Fibroblast of lung (primary cell): ENCODE measurements at regions not wholly inside any gene's neighbourhood (a gene's known extent, or its start where the extent isn't known, plus 50 kb on each side); places are given as distances from the start of the nearest gene placed in this dataset.

Source experiments
- DNase-seq, 2 donors: peaks; one replicate each; pipeline versions ENCODE4 v3.0.0 to v3.0.0-alpha.2; 2010; ENCODE audit warnings: low read depth in 2 of 2
- H2AFZ ChIP-seq: 2 replicates; pipeline ENCODE4 v1.5.1; 2012; ENCODE audit warnings: low read length, control low read depth, inconsistent platforms
- H3K27ac ChIP-seq: 2 replicates; pipeline ENCODE4 v1.5.1; 2011; ENCODE audit warnings: low read length, control low read depth; ENCODE audit not compliant: insufficient read depth
- H3K27me3 ChIP-seq: 2 replicates; pipeline ENCODE4 v1.5.1; 2011; ENCODE audit warnings: mild to moderate bottlenecking, low read length; ENCODE audit not compliant: control insufficient read depth, insufficient read depth
- H3K36me3 ChIP-seq: 2 replicates; pipeline ENCODE4 v1.5.1; 2011; ENCODE audit warnings: low read length; ENCODE audit not compliant: control insufficient read depth, insufficient read depth
- H3K4me1 ChIP-seq: 2 replicates; pipeline ENCODE4 v1.5.1; 2011; ENCODE audit warnings: low read length; ENCODE audit not compliant: control insufficient read depth, insufficient read depth; ENCODE audit errors: extremely low read depth
- H3K4me2 ChIP-seq: 2 replicates; pipeline ENCODE4 v1.5.1; 2011; ENCODE audit warnings: low read length, control low read depth; ENCODE audit not compliant: insufficient read depth; ENCODE audit errors: extremely low read depth
- H3K4me3 ChIP-seq, 4 experiments: fragments of 200-600 bp in 1 of 4; sonication (generic) in 1 of 4; replicated peaks in 1 of 4; 2 replicates each; pipeline ENCODE4 v1.5.1; 2011 to 2016; ENCODE audit warnings: low read length in 4 of 4, low read depth in 3 of 4, mild to moderate bottlenecking in 3 of 4, control low read depth in 2 of 4, inconsistent platforms in 1 of 4, mixed read lengths in 1 of 4; ENCODE audit not compliant: insufficient read depth in 1 of 4; ENCODE audit errors: control extremely low read depth in 1 of 4
- H3K79me2 ChIP-seq: 2 replicates; pipeline ENCODE4 v1.5.1; 2012; ENCODE audit warnings: mild to moderate bottlenecking, low read length, inconsistent platforms; ENCODE audit not compliant: control insufficient read depth, insufficient read depth
- H3K9ac ChIP-seq: 2 replicates; pipeline ENCODE4 v1.5.1; 2011; ENCODE audit warnings: mild to moderate bottlenecking, low read length, control low read depth; ENCODE audit not compliant: insufficient read depth
- H3K9me3 ChIP-seq: 2 replicates; pipeline ENCODE4 v1.5.1; 2012; ENCODE audit warnings: low read depth, low read length; ENCODE audit not compliant: control insufficient read depth, insufficient read depth
- H4K20me1 ChIP-seq: 2 replicates; pipeline ENCODE4 v1.5.1; 2011; ENCODE audit warnings: low read length; ENCODE audit not compliant: control insufficient read depth, insufficient read depth; ENCODE audit errors: extremely low read depth
- EZH2 ChIP-seq: IDR thresholded peaks from 2 replicates; pipeline ENCODE4 v1.5.1; 2012; ENCODE audit warnings: low read length, control low read depth, mild to moderate bottlenecking; ENCODE audit errors: missing control alignments
- TF ChIP-seq, protein P1 (sequence below), 2 donors: IDR thresholded peaks in 1 of 2; conservative IDR thresholded peaks in 1 of 2; 1 replicate in 1 of 2; 2 replicates in 1 of 2; pipeline ENCODE4 v1.5.1; 2011 to 2012; ENCODE audit warnings: low read length in 2 of 2, control low read depth in 1 of 2, inconsistent platforms in 1 of 2, low read depth in 1 of 2, mild to moderate bottlenecking in 1 of 2

DNA sequence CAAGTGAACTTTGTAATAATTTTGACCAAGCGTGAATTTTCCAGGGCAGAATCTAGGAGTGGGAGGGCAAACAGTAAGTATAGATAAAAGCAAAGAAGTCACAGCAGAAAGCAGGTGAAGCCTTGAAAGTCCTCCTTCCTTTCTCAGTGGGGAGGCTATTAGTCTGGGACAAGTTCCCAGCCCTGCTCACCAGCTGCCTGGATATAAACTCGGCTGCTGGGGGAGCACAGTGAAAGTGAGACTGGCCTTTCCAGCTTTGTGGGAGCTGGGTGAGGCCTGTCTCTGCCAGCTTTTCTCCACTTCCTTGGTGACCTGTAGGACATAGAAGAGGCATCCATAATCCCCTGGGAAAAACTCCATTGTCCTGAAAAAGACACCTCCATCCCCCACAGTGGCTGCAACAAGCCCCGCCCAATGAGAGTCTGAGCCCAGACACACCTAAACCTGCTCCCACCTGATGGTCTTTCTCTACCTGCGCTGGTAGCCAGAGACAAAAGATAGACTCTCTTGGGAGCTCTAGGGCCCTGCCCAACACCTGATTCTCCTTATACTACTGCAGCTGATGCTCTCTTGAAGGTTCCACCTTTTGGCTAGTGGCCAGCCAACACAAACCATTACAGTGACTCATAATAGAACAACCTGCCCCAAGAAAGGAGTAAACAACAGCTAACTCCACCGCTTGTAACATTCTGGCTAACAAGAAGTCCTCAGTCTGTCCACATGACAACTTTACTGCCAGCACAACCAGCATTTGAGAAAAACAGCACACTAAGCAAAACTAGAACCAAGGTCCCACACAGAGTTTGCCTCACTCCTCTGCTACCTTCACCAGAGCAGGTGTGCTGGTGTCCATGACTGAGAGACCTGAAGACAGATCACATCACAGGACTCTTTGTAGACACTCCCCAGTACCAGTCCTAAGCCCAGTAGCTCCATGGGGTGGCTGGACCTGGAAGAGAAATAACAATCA, 252.2 kb upstream of the SLITRK6 start:
- H3K9ac ChIP-seq, result no peak overlapping the region
- TF ChIP-seq EZH2, result no peak
- TF ChIP-seq, protein P1, sequence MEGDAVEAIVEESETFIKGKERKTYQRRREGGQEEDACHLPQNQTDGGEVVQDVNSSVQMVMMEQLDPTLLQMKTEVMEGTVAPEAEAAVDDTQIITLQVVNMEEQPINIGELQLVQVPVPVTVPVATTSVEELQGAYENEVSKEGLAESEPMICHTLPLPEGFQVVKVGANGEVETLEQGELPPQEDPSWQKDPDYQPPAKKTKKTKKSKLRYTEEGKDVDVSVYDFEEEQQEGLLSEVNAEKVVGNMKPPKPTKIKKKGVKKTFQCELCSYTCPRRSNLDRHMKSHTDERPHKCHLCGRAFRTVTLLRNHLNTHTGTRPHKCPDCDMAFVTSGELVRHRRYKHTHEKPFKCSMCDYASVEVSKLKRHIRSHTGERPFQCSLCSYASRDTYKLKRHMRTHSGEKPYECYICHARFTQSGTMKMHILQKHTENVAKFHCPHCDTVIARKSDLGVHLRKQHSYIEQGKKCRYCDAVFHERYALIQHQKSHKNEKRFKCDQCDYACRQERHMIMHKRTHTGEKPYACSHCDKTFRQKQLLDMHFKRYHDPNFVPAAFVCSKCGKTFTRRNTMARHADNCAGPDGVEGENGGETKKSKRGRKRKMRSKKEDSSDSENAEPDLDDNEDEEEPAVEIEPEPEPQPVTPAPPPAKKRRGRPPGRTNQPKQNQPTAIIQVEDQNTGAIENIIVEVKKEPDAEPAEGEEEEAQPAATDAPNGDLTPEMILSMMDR (conservative IDR thresholded peaks at IDR 0.05 in 1 of 2, IDR thresholded peaks at IDR 0.05 in 1 of 2; ENCODE audit: low read depth in 1 of 2, low read length in 2 of 2), result no peak
- H4K20me1 ChIP-seq, result no peaks in the 10 kb centered on the region
- no peaks in the 10 kb centered on the region for H3K9me3 ChIP-seq
- H3K79me2 ChIP-seq, result no peaks in the 10 kb centered on the region
- no peak overlapping the region for H3K27ac ChIP-seq
- DNase-seq, result peak in 1 of 2 donors; percentile 0
- no peak overlapping the region for H3K4me2 ChIP-seq
- H3K27me3 ChIP-seq, result no peaks in the 10 kb centered on the region
- H3K4me3 ChIP-seq, result no peak overlapping the region
- no peak overlapping the region for H2AFZ ChIP-seq
- no peaks in the 10 kb centered on the region for H3K4me1 ChIP-seq
- no peaks in the 10 kb centered on the region for H3K36me3 ChIP-seq

DNA sequence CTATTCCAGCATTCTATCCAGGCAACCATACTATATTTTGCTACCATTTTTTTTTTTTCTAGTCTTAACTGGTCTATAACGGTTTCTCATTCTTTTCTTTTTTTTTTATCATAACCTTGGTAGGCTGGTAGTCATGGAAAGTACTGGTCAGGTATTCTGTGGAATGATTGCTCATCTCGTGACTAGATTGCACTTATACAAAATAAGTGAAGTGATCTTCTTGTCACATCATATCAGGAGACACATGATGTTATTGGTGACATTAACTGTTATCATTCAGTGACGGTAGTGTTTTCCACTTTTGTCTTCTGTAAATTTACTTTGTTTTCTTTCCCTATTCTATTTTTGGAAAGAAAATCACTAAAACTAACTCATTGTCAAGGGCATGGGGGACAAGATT, 239.3 kb upstream of the SLITRK6 start:
- no peaks in the 10 kb centered on the region for H3K36me3 ChIP-seq
- H4K20me1 ChIP-seq, result no peaks in the 10 kb centered on the region
- H3K27me3 ChIP-seq, result no peaks in the 10 kb centered on the region
- TF ChIP-seq EZH2, result no peak
- TF ChIP-seq, protein P1 (conservative IDR thresholded peaks at IDR 0.05 in 1 of 2, IDR thresholded peaks at IDR 0.05 in 1 of 2; ENCODE audit: low read depth in 1 of 2, low read length in 2 of 2), result no peak
- no peaks in the 10 kb centered on the region for H3K79me2 ChIP-seq
- H2AFZ ChIP-seq, result no peak overlapping the region
- H3K4me1 ChIP-seq, result no peaks in the 10 kb centered on the region
- H3K27ac ChIP-seq, result no peak overlapping the region
- no peak overlapping the region for H3K9ac ChIP-seq
- no peak for DNase-seq
- H3K4me3 ChIP-seq, result no peak overlapping the region
- H3K4me2 ChIP-seq, result no peak overlapping the region
- H3K9me3 ChIP-seq, result no peaks in the 10 kb centered on the region

DNA sequence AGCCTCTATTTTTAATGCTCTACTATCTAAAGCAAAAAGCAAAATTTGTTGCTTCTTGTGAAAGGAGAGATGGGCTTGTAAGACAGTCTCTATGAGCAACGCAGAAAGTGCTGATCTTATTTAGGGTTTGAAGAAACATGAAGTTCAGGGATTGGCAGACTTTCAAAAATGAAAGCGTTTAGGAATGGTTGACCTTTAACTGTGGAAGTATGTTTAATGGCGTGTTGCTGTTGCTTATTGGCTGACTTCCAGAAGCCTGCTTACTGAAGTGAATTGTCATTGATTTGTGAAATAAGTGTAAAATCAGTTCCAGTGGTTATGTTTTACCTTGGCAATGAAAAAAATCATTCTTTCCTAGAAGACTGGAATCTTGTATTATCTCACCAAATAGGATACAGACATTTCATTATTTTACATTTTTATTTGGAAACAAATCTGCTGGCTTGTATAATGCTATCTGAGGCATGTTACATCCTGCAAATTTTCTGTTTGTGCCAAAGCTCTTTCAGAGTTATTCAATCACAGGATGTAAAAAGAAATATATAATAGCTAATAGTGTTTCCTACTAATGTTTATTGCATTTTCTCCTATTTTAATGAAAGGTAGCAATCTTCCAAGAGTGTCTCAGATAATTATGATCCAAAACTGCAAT, 221.3 kb upstream of the SLITRK6 start:
- no peaks in the 10 kb centered on the region for H3K4me1 ChIP-seq
- H3K36me3 ChIP-seq, result no peaks in the 10 kb centered on the region
- H3K4me2 ChIP-seq, result no peak overlapping the region
- H3K9ac ChIP-seq, result no peak overlapping the region
- H3K27ac ChIP-seq, result no peak overlapping the region
- H4K20me1 ChIP-seq, result no peaks in the 10 kb centered on the region
- no peaks in the 10 kb centered on the region for H3K27me3 ChIP-seq
- H3K79me2 ChIP-seq, result no peaks in the 10 kb centered on the region
- TF ChIP-seq, protein P1 (conservative IDR thresholded peaks at IDR 0.05 in 1 of 2, IDR thresholded peaks at IDR 0.05 in 1 of 2; ENCODE audit: low read depth in 1 of 2, low read length in 2 of 2), result no peak
- no peak for TF ChIP-seq EZH2
- H2AFZ ChIP-seq, result no peak overlapping the region
- no peaks in the 10 kb centered on the region for H3K9me3 ChIP-seq
- no peak overlapping the region for H3K4me3 ChIP-seq
- DNase-seq, result peak; percentile 69 to 99
